GM21786 (cell line): ENCODE measurements at regions not wholly inside any gene's neighbourhood (a gene's known extent, or its start where the extent isn't known, plus 50 kb on each side); places are given as distances from the start of the nearest gene placed in this dataset.

ENCODE experiments used
- ATAC-seq: cut with Tn5 transposase; IDR thresholded peaks from one replicate; pipeline ENCODE4 v1.9.1; 2021; ENCODE audit not compliant: unreplicated experiment

DNA sequence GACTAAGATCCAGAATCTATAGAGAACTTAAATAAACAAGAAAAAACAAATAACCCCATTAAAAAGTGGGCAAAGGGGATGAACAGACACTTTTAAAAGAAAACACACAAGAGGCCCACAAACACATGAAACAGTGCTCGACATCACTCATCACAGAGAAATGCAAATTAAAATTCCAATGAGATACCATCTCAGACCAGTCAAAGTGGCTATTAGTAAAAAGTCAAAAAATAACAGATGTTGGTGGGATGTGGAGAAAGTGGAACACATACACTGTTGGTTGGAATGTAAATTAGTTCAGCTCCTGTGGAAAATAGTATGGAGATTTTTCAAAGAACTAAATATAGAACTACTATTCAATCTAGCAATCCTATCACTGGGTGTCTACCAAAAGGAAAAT is 143.1 kb downstream of the IFI44 start:
- ATAC-seq: no peak

DNA sequence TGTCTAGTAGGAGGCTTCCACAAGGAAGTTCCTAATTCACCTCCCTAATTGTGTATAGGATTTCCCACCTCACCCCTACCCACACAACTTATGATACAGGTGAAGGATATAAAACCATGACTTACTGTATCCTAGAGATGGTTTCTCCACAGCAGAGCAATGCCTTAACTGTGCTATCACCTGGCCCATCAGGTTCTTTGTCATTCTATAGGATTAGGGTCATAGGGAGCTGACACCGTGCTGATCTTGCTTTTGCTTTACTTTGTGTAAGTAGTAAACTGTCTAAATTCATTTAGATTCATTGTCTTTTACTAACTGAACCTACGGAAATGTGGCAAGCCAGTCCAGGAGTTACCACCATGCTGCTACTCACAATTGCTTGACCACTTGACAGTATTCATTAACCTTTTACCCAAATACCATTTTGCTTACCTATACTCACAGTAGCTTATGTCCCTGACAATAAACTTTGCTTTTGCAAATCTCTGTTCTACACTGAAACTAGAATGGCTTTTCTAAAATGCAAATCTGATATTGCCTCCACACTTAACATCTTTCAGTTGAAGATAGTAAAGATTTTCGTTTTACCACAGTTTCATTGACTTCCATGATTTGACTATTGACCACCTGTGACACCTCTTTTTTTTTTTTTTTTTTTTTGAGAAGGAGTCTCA is 147.6 kb downstream of the IFI44 start:
- peak; percentile 52 for ATAC-seq

DNA sequence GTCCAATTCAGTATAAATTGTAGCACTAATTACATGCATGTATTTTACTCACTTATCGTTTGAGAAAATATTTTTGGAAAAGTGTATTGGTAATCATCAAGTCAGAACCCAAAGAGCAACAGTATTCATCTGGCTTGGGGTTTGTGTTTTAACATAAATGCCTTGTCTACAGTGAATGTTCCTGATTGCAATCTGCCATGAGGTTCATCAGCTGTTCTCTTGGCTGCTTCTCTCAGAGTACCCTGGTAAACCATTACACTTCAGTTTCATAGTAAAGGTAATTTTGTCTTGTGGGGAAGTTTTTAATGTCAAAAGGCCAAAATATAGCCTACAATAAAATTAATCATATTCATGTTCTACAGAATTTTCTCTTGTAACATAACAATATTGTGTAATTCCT is 150.3 kb downstream of the IFI44 start:
- ATAC-seq: no peak

DNA sequence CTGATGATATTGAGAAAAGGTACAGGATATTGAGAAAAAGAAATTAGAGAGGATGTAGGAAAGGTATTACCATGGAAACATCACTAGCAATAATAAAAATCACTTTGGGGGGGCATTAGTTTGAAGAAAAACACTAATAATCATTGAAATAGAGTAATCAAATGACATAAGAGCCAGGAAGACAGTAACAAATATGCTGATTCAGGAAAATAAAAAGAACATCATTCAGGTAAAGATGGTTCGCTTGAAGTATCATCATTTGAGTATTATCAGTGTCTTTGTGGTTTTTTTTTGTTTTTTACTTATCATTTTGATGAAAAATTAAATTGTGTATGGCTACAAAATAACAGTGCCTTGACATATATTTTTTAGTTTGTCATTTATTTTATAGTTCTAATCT is 164.5 kb downstream of the IFI44 start:
- ATAC-seq: no peak

DNA sequence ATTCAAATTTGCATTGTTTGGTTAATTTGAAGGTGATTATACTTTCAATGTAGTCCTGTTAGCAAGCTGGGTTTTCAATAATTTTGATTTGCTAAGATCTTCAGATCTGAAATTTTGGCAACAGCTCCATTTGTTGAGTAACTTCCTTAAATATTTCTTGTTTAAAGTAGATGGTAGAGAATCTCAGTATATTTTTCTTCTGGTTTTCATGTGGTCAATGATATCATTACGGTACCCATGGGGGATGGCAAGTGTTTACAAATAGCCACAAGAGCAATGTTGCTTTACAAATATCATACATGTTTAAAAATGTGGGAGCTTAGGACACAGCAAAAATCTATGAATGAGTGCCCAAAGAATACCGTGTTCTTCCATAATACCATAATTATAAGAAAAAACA is 175.9 kb downstream of the IFI44 start:
- no peak for ATAC-seq

DNA sequence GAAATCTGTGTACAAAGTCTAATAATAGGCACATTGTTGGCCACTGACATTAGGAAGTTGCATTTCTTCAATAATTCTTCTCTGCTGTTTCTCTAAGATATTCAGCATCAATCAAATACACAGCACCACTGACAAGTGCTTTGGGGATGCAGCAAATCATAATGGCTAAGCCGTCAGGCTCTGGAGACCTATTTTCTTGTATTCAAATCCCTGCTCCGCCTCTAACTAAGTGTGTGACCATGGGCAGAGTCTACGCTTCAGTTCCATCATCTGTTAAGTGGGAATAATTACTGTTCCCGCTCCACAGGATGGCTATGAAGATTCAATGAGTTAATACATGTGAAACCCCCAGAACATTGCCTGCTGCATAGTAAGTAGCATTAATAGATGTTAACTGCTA is 176.9 kb downstream of the ADGRL4 start:
- no peak for ATAC-seq

DNA sequence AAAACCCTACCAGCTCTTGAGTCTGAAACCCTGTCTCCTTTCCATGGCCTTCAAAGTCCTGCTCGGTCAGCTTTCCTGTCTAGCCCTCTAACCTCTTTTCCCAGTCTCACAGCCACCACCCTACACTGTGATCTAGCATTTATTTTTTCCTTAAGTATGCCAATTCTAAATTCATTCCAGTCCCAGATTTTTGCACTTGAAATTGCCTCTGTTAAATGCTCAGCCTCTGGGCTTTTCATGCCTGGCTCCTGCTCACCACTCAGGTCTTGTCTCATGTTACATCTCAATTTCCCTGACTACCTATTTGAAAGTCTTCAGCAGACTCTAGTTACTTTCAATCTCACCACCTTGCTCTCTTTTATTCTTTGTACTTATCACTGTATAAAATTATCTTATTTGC is 176.2 kb downstream of the ADGRL4 start:
- no peak for ATAC-seq

DNA sequence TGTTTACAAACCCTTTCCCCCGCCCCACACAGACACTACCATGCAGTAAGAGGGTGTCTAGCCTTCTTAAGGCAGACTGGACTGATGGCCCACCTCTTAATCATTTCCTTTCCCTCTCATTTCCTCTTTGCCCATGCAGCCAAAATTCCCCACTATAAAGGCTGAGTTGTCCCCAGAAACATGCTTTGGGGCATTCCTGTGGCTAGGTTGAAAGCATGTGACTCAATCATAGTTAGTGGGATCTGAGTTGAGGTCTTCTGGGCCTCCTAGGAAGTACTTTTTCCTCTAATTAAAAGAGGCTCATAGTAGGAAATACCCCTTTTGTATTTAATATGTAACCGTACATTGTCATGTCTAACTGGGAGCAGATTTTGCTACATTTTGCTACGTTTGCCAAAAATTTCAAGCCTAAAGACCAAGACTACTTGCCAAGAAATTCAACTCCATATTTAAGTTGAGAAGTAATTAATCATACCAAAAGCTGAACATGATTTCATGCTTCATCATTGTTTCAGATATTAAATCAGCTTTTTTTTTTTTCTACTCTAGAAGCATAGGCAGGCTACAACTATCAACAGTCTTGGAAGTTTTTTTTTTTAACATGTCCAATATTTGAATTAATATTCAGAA is 174.7 kb downstream of the ADGRL4 start:
- peak; percentile 26 for ATAC-seq

DNA sequence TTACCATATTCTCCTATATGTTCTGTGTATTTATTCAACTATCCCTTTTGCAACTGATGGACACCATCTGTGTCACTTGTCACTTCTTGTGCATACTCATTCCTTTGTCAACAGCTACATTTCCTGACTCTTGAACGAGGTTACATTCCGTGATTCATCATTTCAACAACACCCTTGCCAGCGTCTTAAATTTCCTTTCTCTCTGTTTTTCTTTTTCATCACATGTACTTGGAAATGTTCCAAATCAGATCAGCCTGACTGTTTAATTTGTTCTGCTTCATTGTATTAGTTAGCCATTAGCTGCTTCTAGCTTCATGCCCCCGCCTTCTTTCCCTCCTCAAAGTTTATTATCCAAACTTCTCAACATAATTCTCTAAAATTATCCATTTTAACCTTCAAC is 173.0 kb downstream of the ADGRL4 start:
- no peak for ATAC-seq

DNA sequence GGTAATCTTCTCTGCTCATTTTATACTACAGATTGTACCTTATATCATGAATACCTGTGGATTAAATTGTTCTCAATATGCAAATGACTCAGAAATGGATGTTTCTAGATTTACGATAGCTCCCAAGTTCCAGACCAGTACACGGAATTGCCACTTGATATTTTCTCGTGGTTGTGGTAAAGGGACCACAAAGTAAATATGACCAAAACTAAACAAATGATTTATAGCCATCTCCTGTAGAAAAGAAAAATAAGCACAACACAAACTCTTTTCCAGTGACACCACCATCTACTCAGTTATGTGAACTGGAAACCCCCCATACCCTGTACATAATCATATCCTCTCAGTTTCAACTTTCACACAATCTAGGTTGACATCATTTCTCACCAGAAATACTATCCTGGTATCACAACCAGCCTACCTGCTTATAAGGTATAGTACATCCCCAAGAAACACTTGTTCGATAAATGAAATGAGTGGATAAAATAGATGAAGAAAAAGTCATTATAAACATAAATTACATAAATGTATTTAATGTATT is 172.3 kb downstream of the ADGRL4 start:
- peak; percentile 60 for ATAC-seq

DNA sequence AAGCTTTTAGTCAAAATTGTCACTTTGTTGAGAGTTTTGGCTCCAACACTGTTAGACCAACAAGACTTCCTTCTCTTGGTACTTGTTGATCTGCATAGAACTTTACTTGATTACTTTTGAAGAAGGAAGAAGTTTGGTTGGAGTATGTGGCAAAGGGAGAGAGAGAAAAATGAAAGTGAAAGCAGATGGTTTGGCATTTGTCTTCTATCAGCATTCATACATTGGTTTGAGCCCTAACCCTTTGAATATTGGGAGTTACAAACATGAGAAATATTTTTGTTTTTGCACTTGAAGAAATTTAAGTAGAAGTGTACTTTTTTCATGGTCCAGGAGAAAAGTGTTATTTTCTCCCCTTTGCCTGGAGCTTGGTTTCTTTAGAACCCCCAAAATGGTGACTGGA is 169.8 kb downstream of the ADGRL4 start:
- no peak for ATAC-seq

DNA sequence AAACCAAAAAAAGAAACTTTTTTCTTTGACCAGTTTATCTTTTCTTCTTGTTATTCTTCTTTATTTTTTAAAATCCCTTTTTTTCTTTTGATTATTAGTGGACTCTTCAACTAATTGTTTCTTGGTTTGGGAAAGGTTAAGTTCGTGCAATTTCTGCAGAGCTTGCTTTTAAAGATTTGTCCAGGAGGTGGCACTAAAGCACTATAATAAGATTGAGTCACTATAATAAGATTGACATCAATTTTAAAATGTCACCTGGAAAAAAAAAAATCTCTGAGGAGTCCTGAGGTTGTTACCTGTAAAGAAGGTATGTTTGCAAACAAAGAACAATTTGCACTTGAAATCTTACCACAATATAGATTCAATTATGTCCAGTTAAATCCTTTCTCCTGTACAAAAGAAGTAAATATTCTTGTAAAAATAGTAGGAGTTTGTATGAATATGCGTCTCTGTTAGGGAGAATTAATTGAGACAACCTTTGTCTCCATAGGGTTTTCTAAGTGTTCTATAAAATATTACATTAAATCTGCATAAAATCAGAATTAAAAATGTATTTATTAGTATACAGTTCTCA is 166.7 kb downstream of the ADGRL4 start:
- ATAC-seq: peak; percentile 35
